ENCODE measurements at regions not wholly inside any gene's neighbourhood (a gene's known extent, or its start where the extent isn't known, plus 50 kb on each side); places are given as distances from the start of the nearest gene placed in this dataset.

DNA sequence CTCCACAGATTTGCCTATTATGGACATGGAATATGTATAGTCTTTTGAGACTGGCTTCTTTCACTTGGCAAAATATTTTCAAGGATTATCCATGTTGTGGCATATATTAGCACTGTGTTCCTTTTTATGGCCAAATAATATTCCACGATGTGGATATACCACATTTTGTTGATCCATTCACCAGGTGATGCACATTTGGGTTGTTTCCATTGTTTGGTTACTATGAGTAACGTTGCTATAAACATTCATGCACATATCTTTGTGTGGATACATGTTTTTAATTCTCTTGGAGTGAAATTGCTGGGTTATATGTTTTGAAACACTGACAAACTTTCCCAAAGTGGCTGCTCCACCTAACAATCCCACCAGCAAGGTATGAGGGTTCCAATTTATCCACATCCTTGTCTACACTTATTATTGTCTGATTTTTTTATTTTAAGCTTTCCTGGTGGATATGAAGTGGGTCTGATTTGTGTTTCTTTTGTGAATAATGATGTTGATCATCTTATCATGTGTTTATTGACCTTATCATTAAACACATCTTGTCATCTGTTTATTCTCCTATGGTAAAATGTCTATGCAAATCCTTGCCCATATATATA is 116.2 kb upstream of the FRMD6 start:
- peaks cover 13% of the 10 kb centered on the region for H3K9me3 Mint-ChIP-seq

GRCh38 chr14:51538973-51539372 is 112.7 kb upstream of the FRMD6 start:
- Mint-ChIP-seq H3K27me3 (ENCODE audit: low read depth) (no peaks in the 10 kb centered on the region), H3K4me3 (no peak overlapping the region), H3K36me3 (ENCODE audit: low read depth) (peaks cover 10% of the 10 kb centered on the region), H3K9me3 (peaks cover 6% of the 10 kb centered on the region), H3K27ac (ENCODE audit: unreplicated experiment) (no peak overlapping the region), H3K4me1 (peaks cover 27% of the 10 kb centered on the region)
- TF ChIP-seq, protein P1, sequence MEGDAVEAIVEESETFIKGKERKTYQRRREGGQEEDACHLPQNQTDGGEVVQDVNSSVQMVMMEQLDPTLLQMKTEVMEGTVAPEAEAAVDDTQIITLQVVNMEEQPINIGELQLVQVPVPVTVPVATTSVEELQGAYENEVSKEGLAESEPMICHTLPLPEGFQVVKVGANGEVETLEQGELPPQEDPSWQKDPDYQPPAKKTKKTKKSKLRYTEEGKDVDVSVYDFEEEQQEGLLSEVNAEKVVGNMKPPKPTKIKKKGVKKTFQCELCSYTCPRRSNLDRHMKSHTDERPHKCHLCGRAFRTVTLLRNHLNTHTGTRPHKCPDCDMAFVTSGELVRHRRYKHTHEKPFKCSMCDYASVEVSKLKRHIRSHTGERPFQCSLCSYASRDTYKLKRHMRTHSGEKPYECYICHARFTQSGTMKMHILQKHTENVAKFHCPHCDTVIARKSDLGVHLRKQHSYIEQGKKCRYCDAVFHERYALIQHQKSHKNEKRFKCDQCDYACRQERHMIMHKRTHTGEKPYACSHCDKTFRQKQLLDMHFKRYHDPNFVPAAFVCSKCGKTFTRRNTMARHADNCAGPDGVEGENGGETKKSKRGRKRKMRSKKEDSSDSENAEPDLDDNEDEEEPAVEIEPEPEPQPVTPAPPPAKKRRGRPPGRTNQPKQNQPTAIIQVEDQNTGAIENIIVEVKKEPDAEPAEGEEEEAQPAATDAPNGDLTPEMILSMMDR (conservative IDR thresholded peaks at IDR 0.05), result no peak
- no peak for DNase-seq (ENCODE audit: low read depth, low spot score)

More for the DNA sequence above, 116.2 kb upstream of the FRMD6 start:
- Mint-ChIP-seq H3K27me3 (ENCODE audit: low read depth) (no peaks in the 10 kb centered on the region), H3K27ac (ENCODE audit: unreplicated experiment) (no peak overlapping the region), H3K36me3 (ENCODE audit: low read depth) (peaks cover 13% of the 10 kb centered on the region), H3K4me3 (no peak overlapping the region), H3K4me1 (peaks cover 34% of the 10 kb centered on the region)
- DNase-seq (ENCODE audit: low read depth, low spot score), result no peak
- TF ChIP-seq, protein P1 (conservative IDR thresholded peaks at IDR 0.05), result no peak

DNA sequence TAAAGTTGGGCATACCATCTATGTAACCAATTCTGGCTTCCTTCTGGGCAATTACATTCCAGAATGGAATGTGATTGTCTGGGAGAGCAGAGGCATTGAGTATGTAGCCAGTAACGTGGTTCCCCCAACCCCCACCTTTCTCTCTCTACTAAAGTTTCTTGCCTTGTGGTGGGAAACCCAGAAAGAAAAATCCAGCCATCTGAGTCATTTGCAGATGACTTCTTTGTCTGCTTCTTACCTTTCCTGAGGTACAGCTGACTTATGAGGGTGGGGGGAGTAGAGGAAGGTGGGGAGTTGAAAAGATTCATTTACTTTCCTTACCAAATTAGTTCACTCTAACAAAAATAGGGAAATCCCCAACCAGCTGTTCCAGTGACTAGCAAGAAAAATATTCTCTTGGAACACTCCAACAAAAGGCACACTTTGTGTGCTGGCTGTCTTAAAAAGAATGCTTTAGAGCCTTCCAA is 112.1 kb upstream of the FRMD6 start:
- no peak overlapping the region for H3K27ac Mint-ChIP-seq (ENCODE audit: unreplicated experiment)
- TF ChIP-seq, protein P1 (conservative IDR thresholded peaks at IDR 0.05), result no peak
- no peak overlapping the region for H3K4me3 Mint-ChIP-seq
- peaks cover 7% of the 10 kb centered on the region for H3K36me3 Mint-ChIP-seq (ENCODE audit: low read depth)
- H3K27me3 Mint-ChIP-seq (ENCODE audit: low read depth), result no peaks in the 10 kb centered on the region
- peaks cover 20% of the 10 kb centered on the region for H3K4me1 Mint-ChIP-seq
- no peak for DNase-seq (ENCODE audit: low read depth, low spot score)
- peaks cover 6% of the 10 kb centered on the region for H3K9me3 Mint-ChIP-seq

GRCh38 chr14:51540364-51540763 is 111.3 kb upstream of the FRMD6 start:
- TF ChIP-seq, protein P1 (conservative IDR thresholded peaks at IDR 0.05), result no peak
- H3K4me1 Mint-ChIP-seq, result peaks cover 17% of the 10 kb centered on the region
- H3K27ac Mint-ChIP-seq (ENCODE audit: unreplicated experiment), result no peak overlapping the region

DNA sequence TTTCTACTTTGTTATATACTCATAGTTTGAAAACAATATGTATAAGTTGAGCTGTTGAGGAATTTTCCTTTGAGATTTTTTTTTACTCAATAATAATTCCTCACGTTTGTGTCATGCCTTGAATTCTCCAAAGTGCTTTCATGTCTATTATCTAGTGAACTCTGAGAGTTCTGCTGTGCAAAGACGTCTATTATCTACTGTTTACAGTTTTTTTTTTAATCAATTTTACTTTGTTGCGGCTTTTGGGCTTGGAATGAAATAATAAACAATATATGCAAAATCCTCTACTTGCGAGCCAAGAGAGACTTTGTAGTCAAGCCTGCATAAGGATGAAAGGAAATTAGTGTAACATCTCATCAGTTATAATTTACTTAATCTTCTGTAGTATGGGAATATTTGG is 107.2 kb upstream of the FRMD6 start:
- Mint-ChIP-seq H3K4me1 (peaks cover 34% of the 10 kb centered on the region), H3K27ac (ENCODE audit: unreplicated experiment) (no peak overlapping the region), H3K4me3 (no peak overlapping the region), H3K9me3 (peaks cover 2% of the 10 kb centered on the region), H3K27me3 (ENCODE audit: low read depth) (no peaks in the 10 kb centered on the region), H3K36me3 (ENCODE audit: low read depth) (peaks cover 2% of the 10 kb centered on the region)
- no peak for DNase-seq (ENCODE audit: low read depth, low spot score)
- TF ChIP-seq, protein P1 (conservative IDR thresholded peaks at IDR 0.05), result no peak

More at GRCh38 chr14:51540364-51540763, 111.3 kb upstream of the FRMD6 start:
- Mint-ChIP-seq H3K27me3 (ENCODE audit: low read depth) (no peaks in the 10 kb centered on the region), H3K36me3 (ENCODE audit: low read depth) (peaks cover 5% of the 10 kb centered on the region), H3K4me3 (no peak overlapping the region), H3K9me3 (peaks cover 6% of the 10 kb centered on the region)
- DNase-seq (ENCODE audit: low read depth, low spot score), result no peak

Measured in neural crest cell (in vitro differentiated cells).